RWPE2 (cell line): ENCODE measurements at regions not wholly inside any gene's neighbourhood (a gene's known extent, or its start where the extent isn't known, plus 50 kb on each side); places are given as distances from the start of the nearest gene placed in this dataset.
"Not testable (repeated sequence)": the region's sequence is repeated elsewhere in the genome, so short reads cannot be mapped to it uniquely, and the experiment has no call there.

Experiments used
- ATAC-seq: fragments of 200-7000 bp; cut with Tn5 transposase; 3 replicates; pipeline ENCODE4 v1.9.1; 2021; ENCODE audit warnings: low read depth
- DNase-seq: peaks from one replicate; pipeline ENCODE4 v3.0.0-alpha.2; 2020; ENCODE audit warnings: low spot score
- H3K27ac ChIP-seq: fragments of 450-650 bp; 2 replicates; pipeline ENCODE4 v1.5.1; 2017; ENCODE audit warnings: mild to moderate bottlenecking; ENCODE audit not compliant: poor library complexity, severe bottlenecking
- H3K27me3 ChIP-seq: fragments of 250-450 bp; sonication (Bioruptor Pico); 2 replicates; pipeline ENCODE4 v1.5.1; 2021; ENCODE audit warnings: mild to moderate bottlenecking, moderate library complexity; ENCODE audit not compliant: insufficient read depth, poor library complexity, severe bottlenecking
- H3K36me3 ChIP-seq: fragments of 250-450 bp; sonication (Bioruptor Pico); 2 replicates; pipeline ENCODE4 v1.5.1; 2020; ENCODE audit warnings: low read depth, mild to moderate bottlenecking, moderate library complexity
- H3K4me1 ChIP-seq: fragments of 250-450 bp; sonication (Bioruptor Pico); 2 replicates; pipeline ENCODE4 v1.5.1; 2021; ENCODE audit warnings: mild to moderate bottlenecking, moderate library complexity; ENCODE audit not compliant: insufficient read depth, poor library complexity, severe bottlenecking
- H3K4me3 ChIP-seq: fragments of 250-450 bp; sonication (Bioruptor Pico); 2 replicates; pipeline ENCODE4 v1.5.1; 2021; ENCODE audit warnings: mild to moderate bottlenecking, moderate library complexity; ENCODE audit not compliant: severe bottlenecking
- H3K9me3 ChIP-seq: fragments of 250-450 bp; sonication (Bioruptor Pico); 2 replicates; pipeline ENCODE4 v1.5.1; 2021; ENCODE audit warnings: mild to moderate bottlenecking, moderate library complexity; ENCODE audit not compliant: severe bottlenecking
- TF ChIP-seq, protein P1 (sequence below): fragments of 450-650 bp; IDR thresholded peaks from one replicate; pipeline ENCODE4 v1.5.1; 2017; ENCODE audit warnings: mild to moderate bottlenecking, moderate library complexity; ENCODE audit not compliant: poor library complexity, severe bottlenecking

GRCh38 chr17:445839-446238 lies 93.2 kb upstream of the RPH3AL start, which contains the start of gene RFLNB:
Gene RFLNB (minus strand): TSS chr17:445939.
- not testable (repeated sequence) for H3K27me3 ChIP-seq, H3K36me3 ChIP-seq, H3K27ac ChIP-seq, H3K4me3 ChIP-seq, H3K9me3 ChIP-seq, ATAC-seq, H3K4me1 ChIP-seq, DNase-seq

- Histone ChIP-seq H3K36me3 (0 out of 2 replicates have a peak, but pooled peaks cover 5% of the 10 kb centered on the region), H3K4me1 (no peaks in the 10 kb centered on the region), H3K27me3 (no peaks in the 10 kb centered on the region), H3K4me3 (no peak overlapping the region), H3K27ac (no peak overlapping the region), H3K9me3 (no peaks in the 10 kb centered on the region)
- DNase-seq (no peak), ATAC-seq (no peak)
- TF ChIP-seq, protein P1, sequence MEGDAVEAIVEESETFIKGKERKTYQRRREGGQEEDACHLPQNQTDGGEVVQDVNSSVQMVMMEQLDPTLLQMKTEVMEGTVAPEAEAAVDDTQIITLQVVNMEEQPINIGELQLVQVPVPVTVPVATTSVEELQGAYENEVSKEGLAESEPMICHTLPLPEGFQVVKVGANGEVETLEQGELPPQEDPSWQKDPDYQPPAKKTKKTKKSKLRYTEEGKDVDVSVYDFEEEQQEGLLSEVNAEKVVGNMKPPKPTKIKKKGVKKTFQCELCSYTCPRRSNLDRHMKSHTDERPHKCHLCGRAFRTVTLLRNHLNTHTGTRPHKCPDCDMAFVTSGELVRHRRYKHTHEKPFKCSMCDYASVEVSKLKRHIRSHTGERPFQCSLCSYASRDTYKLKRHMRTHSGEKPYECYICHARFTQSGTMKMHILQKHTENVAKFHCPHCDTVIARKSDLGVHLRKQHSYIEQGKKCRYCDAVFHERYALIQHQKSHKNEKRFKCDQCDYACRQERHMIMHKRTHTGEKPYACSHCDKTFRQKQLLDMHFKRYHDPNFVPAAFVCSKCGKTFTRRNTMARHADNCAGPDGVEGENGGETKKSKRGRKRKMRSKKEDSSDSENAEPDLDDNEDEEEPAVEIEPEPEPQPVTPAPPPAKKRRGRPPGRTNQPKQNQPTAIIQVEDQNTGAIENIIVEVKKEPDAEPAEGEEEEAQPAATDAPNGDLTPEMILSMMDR = no peak
Observed at GRCh38 chr17:444879-445454, 92.4 kb upstream of the RPH3AL start.

DNA sequence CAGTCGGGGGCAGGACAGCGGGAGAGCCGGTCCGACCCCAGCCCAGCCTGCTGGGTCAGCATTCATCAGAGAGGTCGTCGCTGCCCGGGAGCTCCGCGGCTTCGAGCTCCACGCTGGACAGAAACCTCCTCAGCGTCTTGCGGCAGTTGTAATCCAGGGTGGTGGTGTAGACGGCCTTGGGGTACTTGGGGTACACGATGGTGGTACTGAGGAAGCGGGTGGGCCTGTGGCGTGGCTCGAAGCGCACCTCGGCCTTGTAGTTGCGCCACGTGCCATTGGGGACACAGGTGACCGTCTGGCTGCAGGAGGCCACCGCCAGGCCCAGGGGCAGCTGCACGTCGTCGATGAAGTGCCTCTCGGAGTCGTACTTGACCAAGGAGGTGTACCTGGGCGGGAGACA lies 90.5 kb upstream of the RPH3AL start:
- Histone ChIP-seq H3K4me3 (no peak overlapping the region), H3K4me1 (no peaks in the 10 kb centered on the region), H3K27me3 (no peaks in the 10 kb centered on the region), H3K27ac (no peak overlapping the region), H3K9me3 (no peaks in the 10 kb centered on the region), H3K36me3 (0 out of 2 replicates have a peak, but pooled peaks cover 5% of the 10 kb centered on the region)
- DNase-seq (no peak), ATAC-seq (no peak)
- TF ChIP-seq, protein P1 = no peak

DNA sequence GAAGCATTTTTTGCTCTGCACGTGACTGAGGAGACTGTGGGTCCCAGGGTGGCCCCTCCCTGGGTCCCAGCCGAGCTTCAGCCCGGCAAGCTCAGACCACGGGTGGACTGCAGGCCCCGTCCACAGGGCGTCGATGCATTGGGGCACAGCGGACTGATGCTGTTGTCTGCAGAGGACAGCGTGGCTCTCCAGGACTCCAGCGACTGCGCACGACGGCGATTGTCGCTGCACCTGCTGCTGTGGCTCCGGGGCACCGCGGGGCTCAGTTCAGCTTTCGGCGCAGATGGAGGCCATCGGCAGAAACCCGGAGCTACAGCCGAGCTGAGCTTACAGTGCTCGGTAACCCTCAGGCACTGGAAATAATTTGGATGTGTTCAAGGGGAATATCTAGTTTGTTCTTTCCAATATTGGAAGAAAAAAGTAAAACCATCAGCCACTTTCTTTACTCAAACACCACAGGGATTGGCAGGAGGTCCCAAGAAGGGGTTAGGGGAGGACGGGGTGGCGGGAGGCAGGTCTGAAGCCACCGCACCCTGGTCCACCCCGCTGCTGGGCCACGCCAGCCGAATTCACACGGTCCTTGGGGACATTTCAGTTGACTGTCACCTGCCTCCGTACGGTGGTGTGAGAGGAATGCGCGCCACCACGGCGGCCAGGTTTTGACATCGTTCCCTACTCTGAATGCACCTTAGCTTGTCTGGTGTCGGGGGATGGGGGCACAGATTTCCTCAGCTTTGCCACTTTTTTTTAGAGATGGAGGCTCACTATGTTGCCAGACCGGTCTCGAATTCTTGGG lies 88.7 kb upstream of the RPH3AL start:
- Histone ChIP-seq H3K36me3 (0 out of 2 replicates have a peak, but pooled peaks cover 5% of the 10 kb centered on the region), H3K27ac (no peak overlapping the region), H3K9me3 (no peaks in the 10 kb centered on the region), H3K4me3 (no peak overlapping the region), H3K4me1 (no peaks in the 10 kb centered on the region), H3K27me3 (no peaks in the 10 kb centered on the region)
- TF ChIP-seq, protein P1 = no peak
- DNase-seq = no peak
- no peak for ATAC-seq

DNA sequence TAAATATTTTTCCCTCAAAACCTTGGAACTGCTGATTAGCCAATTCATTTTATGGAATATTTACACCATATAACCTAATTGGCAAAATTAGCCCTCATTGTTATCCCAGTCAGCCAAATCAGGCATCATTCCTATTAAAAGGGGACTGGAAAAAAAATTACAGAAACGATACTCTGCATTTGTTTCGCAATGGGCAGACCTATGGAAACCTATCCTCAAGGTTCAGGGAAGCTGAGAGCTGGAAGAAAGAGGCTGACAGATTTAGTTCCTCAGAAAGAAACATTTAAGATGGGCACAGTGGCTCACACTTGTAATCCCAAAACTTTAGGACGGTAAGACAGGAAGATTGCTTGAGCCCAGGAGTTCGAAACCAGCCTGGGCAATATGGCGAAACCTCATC lies 85.6 kb upstream of the RPH3AL start:
- DNase-seq = no peak
- no peak for ATAC-seq
- H3K36me3 ChIP-seq = no peaks in the 10 kb centered on the region
- H3K4me3 ChIP-seq = no peak overlapping the region
- H3K9me3 ChIP-seq = peaks cover 2% of the 10 kb centered on the region
- TF ChIP-seq, protein P1 = no peak
- H3K27ac ChIP-seq = no peak overlapping the region
- H3K4me1 ChIP-seq = no peaks in the 10 kb centered on the region
- H3K27me3 ChIP-seq = no peaks in the 10 kb centered on the region
